ENCODE measurements at regions not wholly inside any gene's neighbourhood (a gene's known extent, or its start where the extent isn't known, plus 50 kb on each side); places are given as distances from the start of the nearest gene placed in this dataset.

DNA sequence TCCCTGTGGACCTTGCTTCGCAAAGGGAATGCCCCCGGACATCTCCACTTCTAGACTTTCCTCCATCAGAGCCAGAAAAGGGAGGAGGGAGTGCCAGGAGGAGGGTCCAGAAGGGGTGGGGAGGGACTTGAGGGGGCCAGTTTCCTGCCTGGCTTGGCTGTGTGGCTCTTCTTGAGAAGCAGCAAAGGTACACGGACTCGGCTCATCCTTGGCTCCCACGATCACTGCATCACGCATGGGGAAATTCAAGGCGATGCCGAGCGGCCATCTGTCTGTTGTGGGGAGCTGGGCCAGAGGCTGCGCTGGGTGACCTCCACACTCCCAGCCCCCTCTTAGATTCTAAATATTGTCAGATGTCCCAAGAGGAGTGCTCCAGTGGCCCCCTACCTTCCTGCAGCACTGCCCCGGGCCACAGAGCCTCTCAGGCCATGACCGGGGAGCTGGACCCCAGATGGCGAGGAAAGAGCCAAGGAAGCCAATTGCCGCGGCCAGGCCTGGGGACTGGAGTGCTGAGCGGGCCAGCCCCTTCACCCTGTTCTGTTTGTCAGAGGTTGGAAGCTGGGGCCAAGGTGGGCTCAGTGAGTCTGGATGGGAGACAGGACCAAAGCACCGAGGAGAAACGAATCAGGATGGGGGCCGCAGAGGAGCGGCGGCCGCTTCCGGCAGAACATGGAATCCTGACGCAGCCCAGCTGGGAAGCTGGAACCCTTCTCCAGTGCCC lies 104.5 kb downstream of the RBFOX3 start:
- no peak for DNase-seq (ENCODE audit: low read depth in 4 of 4, low spot score in 2 of 4)

DNA sequence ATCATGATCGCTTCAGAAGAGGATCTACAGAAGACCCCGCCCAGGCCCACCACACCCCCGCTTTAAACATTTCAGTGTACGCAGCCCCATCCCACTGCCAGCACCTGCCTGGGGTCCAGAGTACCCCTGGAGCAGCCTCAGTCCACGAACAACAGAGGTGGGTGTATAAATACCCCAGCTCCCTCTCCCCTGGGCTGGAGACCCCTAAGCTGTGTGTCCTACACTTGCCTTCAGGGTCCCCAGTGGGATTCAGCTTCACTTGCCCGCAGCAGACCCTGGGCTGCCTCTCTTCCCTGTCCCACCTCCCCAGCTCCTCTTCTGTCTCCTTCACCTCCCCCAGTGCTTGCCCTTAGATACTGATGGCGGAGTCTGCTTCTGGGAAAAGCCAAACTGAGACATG lies 105.7 kb downstream of the RBFOX3 start:
- DNase-seq (ENCODE audit: low read depth in 4 of 4, low spot score in 2 of 4), result no peak

- DNase-seq (ENCODE audit: low read depth in 4 of 4, low spot score in 2 of 4), result no peak
Measured at GRCh38 chr17:79504181-79504605, 106.7 kb downstream of the RBFOX3 start.

DNA sequence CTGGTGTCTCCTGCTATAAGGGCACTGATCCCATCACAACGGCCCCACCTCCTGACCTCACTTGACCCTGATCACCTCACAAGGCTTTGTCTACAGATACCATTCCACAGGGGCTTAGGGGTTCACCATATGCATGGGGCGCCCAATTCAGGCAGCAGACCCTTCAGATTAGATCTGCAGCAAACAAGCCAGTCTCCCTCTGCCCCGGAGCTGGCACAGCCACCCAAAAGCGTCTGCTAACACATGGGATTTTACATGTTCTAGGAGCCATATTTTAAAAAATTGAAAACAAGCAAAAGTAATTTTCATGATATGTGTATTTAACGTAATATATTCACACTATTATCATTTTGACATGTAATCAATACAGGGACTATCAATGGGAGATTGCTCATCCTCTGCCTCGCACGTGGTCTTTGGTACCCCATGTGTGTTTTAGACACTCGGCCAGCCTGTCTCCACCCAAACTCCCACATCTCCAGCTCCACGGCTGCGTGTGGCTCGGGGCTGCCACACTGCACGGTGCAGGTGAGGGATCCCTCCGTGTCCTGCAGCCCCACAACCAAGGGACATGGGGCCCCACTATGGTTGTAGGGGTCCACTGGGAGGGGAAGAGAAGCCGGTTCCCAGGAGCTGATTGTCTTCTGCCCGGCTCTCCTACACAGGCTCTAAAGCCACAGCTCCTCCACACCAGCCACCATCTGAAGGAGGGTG lies 107.6 kb downstream of the RBFOX3 start:
- no peak for DNase-seq (ENCODE audit: low read depth in 4 of 4, low spot score in 2 of 4)

DNA sequence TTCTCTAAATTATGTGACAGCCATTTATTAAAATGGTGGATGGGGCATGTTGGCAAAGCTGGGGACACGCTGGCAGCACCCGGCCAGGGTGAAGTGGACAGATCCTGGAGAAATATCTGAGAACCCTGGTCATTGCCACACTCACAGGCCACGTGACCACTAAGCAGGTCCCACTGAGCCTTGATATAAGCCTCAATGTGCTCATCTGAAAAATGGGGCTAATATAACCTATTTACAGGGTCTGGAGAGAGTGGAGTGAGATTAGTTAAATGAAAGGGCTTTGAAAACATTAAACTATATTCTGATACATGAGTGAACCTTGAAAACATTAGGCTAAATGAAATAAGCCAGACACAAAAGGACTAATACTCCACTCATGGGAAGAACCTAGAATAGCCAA lies 108.9 kb downstream of the RBFOX3 start:
- DNase-seq (ENCODE audit: low read depth in 4 of 4, low spot score in 2 of 4), result no peak

- no peak for DNase-seq (ENCODE audit: low read depth in 4 of 4, low spot score in 2 of 4)
Measured at GRCh38 chr17:79500745-79501618, 109.9 kb downstream of the RBFOX3 start.

- no peak for DNase-seq (ENCODE audit: low read depth in 4 of 4, low spot score in 2 of 4)
Measured at GRCh38 chr17:79498854-79499253, 112.0 kb downstream of the RBFOX3 start.

DNA sequence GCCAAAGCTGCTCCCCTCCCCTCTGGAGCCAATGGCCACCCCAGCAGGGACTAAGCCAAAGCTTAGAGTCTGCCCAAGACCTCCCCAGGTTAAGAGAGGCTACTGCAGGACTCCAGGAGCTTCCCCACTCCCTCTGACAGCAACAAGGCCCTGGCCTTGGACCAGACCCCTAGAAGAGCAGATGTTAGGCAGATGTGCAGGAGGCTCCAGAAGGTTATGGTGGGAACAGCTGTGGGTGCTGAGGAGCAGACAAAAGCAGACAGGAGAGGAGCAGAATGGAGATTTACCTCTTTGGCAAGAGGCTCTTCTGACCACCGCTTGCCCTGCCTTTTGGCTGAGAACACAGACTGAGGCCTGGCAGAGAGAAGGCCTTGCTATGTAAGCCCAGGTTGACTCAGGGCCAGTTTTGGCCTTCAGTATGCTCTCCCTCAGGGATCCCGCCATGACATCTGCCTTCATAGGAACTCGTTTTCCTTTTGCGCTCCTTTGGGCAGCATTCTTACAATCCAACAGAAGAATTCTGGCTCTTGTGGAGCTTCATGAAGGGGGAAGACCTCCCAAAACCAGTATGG lies 113.0 kb downstream of the RBFOX3 start:
- DNase-seq (ENCODE audit: low read depth in 4 of 4, low spot score in 2 of 4), result no peak

DNA sequence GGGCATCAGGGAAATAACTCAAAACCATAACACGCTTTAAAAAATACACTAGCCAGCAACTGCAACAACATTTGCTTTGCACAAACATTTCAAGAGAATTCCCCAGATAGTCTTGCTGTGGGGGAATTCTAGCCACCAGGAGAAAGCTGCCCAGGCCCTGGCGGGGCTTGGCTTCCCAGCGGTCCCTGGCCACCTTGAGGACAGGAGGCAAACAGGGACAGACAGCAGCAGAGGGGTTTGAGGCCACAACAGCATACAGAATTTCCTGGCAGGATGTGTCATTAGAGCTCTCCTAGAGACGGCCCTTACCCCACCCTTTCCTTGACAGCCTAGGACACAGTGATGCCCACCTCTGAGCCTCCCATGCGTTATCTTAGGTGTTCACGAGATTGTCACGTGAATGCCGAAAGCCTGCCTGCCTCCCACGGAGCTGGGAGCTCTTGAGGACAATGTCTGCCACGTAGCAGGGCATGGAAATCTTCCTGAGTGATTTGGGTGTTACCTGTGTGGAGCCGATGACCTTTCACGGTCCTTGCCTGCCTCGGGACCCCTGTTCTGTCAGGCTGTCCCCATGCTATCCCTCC lies 114.3 kb downstream of the RBFOX3 start:
- DNase-seq (ENCODE audit: low read depth in 4 of 4, low spot score in 2 of 4), result no peak

DNA sequence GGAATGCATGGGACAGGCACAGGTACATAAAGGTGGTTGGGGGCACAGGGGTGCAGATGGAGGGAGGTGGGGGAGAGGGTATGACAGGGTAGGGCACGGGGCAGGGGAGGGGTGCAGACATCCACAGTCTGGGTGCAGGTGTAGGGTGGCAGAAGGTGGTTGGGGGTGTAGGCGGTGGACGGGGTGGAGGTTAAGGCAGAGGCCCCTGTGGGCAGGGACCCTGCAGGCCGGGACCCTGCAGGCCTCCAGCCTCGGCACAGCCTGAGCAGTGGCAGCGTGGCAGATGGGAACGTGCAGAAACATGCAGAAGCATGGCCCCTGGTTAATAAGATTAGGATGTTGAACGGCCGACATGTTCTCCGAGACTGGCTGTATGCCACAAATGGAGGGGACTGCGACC lies 115.2 kb downstream of the RBFOX3 start:
- DNase-seq (ENCODE audit: low read depth in 4 of 4, low spot score in 2 of 4), result no peak

- no peak for DNase-seq (ENCODE audit: low read depth in 4 of 4, low spot score in 2 of 4)
Measured at GRCh38 chr17:79491006-79491405, 119.8 kb downstream of the RBFOX3 start.

DNA sequence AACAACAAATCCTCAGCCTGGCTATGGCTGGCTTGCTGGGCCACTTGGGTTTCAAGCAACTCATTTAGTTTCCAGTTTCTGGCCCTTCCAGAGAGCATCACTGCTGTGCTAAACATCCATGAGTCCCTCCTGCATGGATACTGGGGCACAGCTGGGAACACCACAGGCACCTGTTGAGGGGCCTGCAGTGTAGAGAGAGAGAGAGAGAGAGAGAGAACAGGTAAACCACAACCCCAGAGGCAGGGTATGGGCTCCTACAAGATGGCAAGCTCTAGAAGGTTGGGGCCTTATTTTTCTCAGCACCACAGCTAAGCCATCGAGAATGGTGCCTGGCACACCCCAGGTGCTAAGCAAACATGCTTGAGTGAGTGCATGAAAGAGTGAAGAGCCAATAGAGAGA lies 120.3 kb downstream of the RBFOX3 start:
- no peak for DNase-seq (ENCODE audit: low read depth in 4 of 4, low spot score in 2 of 4)

GRCh38 chr17:79487149-79487548 lies 123.7 kb downstream of the RBFOX3 start:
- no peak for DNase-seq (ENCODE audit: low read depth in 4 of 4, low spot score in 2 of 4)

GRCh38 chr17:79485991-79486390 lies 124.9 kb downstream of the RBFOX3 start:
- no peak for DNase-seq (ENCODE audit: low read depth in 4 of 4, low spot score in 2 of 4)

GRCh38 chr17:79485419-79485985 lies 125.3 kb downstream of the RBFOX3 start:
- no peak for DNase-seq (ENCODE audit: low read depth in 4 of 4, low spot score in 2 of 4)

- DNase-seq (ENCODE audit: low read depth in 4 of 4, low spot score in 2 of 4), result no peak
Measured at GRCh38 chr17:79484600-79485418, 126.0 kb downstream of the RBFOX3 start.

- no peak for DNase-seq (ENCODE audit: low read depth in 4 of 4, low spot score in 2 of 4)
Measured at GRCh38 chr17:79483842-79484241, 127.0 kb downstream of the RBFOX3 start.

GRCh38 chr17:79482727-79483521 lies 127.9 kb downstream of the RBFOX3 start:
- peak in 1 of 4 donors; percentile 23 for DNase-seq (ENCODE audit: low read depth in 4 of 4, low spot score in 2 of 4)

GRCh38 chr17:79479876-79480275 lies 131.0 kb downstream of the RBFOX3 start:
- no peak for DNase-seq (ENCODE audit: low read depth in 4 of 4, low spot score in 2 of 4)
